K562 (cell line): ENCODE measurements at regions not wholly inside any gene's neighbourhood (a gene's known extent, or its start where the extent isn't known, plus 50 kb on each side); places are given as distances from the start of the nearest gene placed in this dataset.

Experiments
- ATAC-seq: fragments of 200-7000 bp; cut with Tn5 transposase; 3 replicates; pipeline ENCODE4 v1.9.1; 2020; ENCODE audit warnings: moderate library complexity
- BruUV-seq: library from RNA; stranded (reverse); fragments of 400-500 nt; replicated peaks from 2 replicates; lab custom pipeline; 2021; lab: Mats Ljungman, UMichigan
- CTCF ChIA-PET: fragments of 300-600 bp; formaldehyde crosslinking; extraction: SDS; loops from one replicate; lab custom pipeline; 2021; ENCODE audit warnings: low intra/inter-chr PET ratio; lab: Yijun Ruan, JAX
- POLR2A ChIA-PET: fragments of 300-600, 350-650 bp; sonication (Branson Sonifier 250); formaldehyde crosslinking; extraction: SDS; loops from one replicate; lab custom pipeline; 2021; ENCODE audit warnings: antibody characterized with exemption, inconsistent platforms; lab: Yijun Ruan, JAX
- DNase-seq, 4 experiments: peaks; one replicate each; pipeline versions ENCODE4 v3.0.0 to v3.0.0-alpha.2; 2011 to 2018; ENCODE audit warnings: low spot score in 3 of 4, mixed read lengths in 3 of 4; ENCODE audit errors: extremely low read depth in 1 of 4
- FAIRE-seq: peaks from 2 replicates; lab custom pipeline; 2011; peaks lifted over from hg19 to GRCh38; lab: Jason Lieb, UNC
- H2AFZ ChIP-seq: 2 replicates; pipeline ENCODE4 v1.6.0; 2011; ENCODE audit warnings: low read depth, low read length, control low read depth, inconsistent platforms
- H3K27ac ChIP-seq: fragments of 200-600 bp; 3 replicates; pipeline ENCODE4 v1.8.0; 2011; ENCODE audit warnings: low read depth, mild to moderate bottlenecking, control low read depth, inconsistent platforms, low read length, moderate library complexity, mixed read lengths; ENCODE audit errors: extremely low read depth
- H3K27me3 ChIP-seq, 2 experiments: fragments of 300-600 bp in 1 of 2; 2 replicates in 1 of 2; 3 replicates in 1 of 2; pipeline versions ENCODE4 v1.6.0 to v1.8.0; 2011; ENCODE audit warnings: inconsistent platforms in 2 of 2, low read length in 2 of 2, mild to moderate bottlenecking in 1 of 2, mixed read lengths in 1 of 2, moderate library complexity in 1 of 2; ENCODE audit not compliant: control insufficient read depth in 2 of 2, insufficient read depth in 2 of 2
- H3K36me3 ChIP-seq: fragments of 300-600 bp; 3 replicates; pipeline ENCODE4 v1.8.0; 2011; ENCODE audit warnings: mild to moderate bottlenecking, low read length, inconsistent platforms; ENCODE audit not compliant: control insufficient read depth, insufficient read depth
- H3K4me1 ChIP-seq, 2 experiments: fragments of 200-600 bp in 1 of 2; replicated peaks in 1 of 2; 2 replicates in 1 of 2; 3 replicates in 1 of 2; pipeline versions ENCODE4 v1.5.1 to v1.8.0; 2011; ENCODE audit warnings: inconsistent platforms in 2 of 2, low read length in 2 of 2, mild to moderate bottlenecking in 1 of 2, mixed read lengths in 1 of 2, moderate library complexity in 1 of 2; ENCODE audit not compliant: control insufficient read depth in 2 of 2, insufficient read depth in 2 of 2
- H3K4me2 ChIP-seq: 2 replicates; pipeline ENCODE4 v1.6.1; 2011; ENCODE audit warnings: low read length, control low read depth, inconsistent platforms, mixed read lengths; ENCODE audit not compliant: insufficient read depth
- H3K4me3 ChIP-seq: fragments of 200-600 bp; sonication (generic), shearing (Covaris generic); 2 replicates; pipeline ENCODE4 v1.5.1; 2016; ENCODE audit warnings: control low read depth, inconsistent platforms
- H3K79me2 ChIP-seq: fragments of 200-600 bp; 3 replicates; pipeline ENCODE4 v1.8.0; 2011; ENCODE audit warnings: low read length, inconsistent platforms; ENCODE audit not compliant: control insufficient read depth, insufficient read depth
- H3K9ac ChIP-seq, 2 experiments: 2 replicates each; pipeline versions ENCODE4 v1.6.0 to v1.6.1; 2011; ENCODE audit warnings: low read depth in 2 of 2, low read length in 2 of 2, control low read depth in 1 of 2, inconsistent platforms in 1 of 2, mild to moderate bottlenecking in 1 of 2, mixed read lengths in 1 of 2; ENCODE audit not compliant: insufficient read depth in 1 of 2
- H3K9me1 ChIP-seq: one replicate; pipeline ENCODE4 v1.6.0; 2011; ENCODE audit warnings: inconsistent platforms, mild to moderate bottlenecking, low read length, moderate library complexity; ENCODE audit not compliant: control insufficient read depth, insufficient read depth
- H3K9me3 ChIP-seq: replicated peaks from 2 replicates; pipeline ENCODE4 v1.5.1; 2011; ENCODE audit warnings: low read depth, low read length, inconsistent platforms; ENCODE audit not compliant: control insufficient read depth, insufficient read depth
- H4K20me1 ChIP-seq: replicated peaks from 2 replicates; pipeline ENCODE4 v1.6.1; 2011; ENCODE audit warnings: low read length, inconsistent platforms, mixed read lengths; ENCODE audit not compliant: control insufficient read depth, insufficient read depth
- ADNP ChIP-seq: fragments of 200-800 bp; sonication (Bioruptor generic); IDR thresholded peaks from 2 replicates; pipeline ENCODE4 v1.6.1; 2016; ENCODE audit warnings: missing genetic modification characterization, missing compliant biosample characterization
- ARNT ChIP-seq, 2 experiments: fragments of 450-650 bp; IDR thresholded peaks; 2 replicates each; pipeline ENCODE4 v1.6.1; 2016; ENCODE audit warnings: mild to moderate bottlenecking in 1 of 2
- EP400 ChIP-seq: fragments of 450-650 bp; IDR thresholded peaks from 2 replicates; pipeline ENCODE4 v1.6.1; 2017; ENCODE audit warnings: antibody characterized with exemption, mild to moderate bottlenecking, moderate library complexity
- HDAC3 ChIP-seq: fragments of 450-650 bp; IDR thresholded peaks from 2 replicates; pipeline ENCODE4 v1.6.1; 2018; ENCODE audit warnings: borderline replicate concordance, mild to moderate bottlenecking, moderate library complexity; ENCODE audit not compliant: partially characterized antibody
- L3MBTL2 ChIP-seq: fragments of 450-650 bp; IDR thresholded peaks from 2 replicates; pipeline ENCODE4 v1.6.1; 2016; ENCODE audit warnings: mild to moderate bottlenecking, moderate library complexity
- MAZ ChIP-seq, 2 experiments: fragments of 450-650 bp in 1 of 2; sonication (generic) in 1 of 2; formaldehyde crosslinking; IDR thresholded peaks in 1 of 2; conservative IDR thresholded peaks in 1 of 2; 2 replicates each; pipeline versions ENCODE4 v1.4.0 to v1.5.0; 2020; ENCODE audit warnings: mild to moderate bottlenecking in 1 of 2, missing genetic modification reagents in 1 of 2
- RBM22 ChIP-seq: fragments of 200-400 bp; formaldehyde crosslinking; IDR thresholded peaks from 2 replicates; pipeline ENCODE4 v1.6.1; 2018; ENCODE audit warnings: low read length, low read depth; ENCODE audit not compliant: poor library complexity, severe bottlenecking
- RBM25 ChIP-seq: fragments of 200-400 bp; formaldehyde crosslinking; IDR thresholded peaks from 2 replicates; pipeline ENCODE4 v1.6.1; 2018; ENCODE audit warnings: low read length, low read depth, moderate library complexity; ENCODE audit not compliant: severe bottlenecking
- SNIP1 ChIP-seq: fragments of 450-650 bp; IDR thresholded peaks from 2 replicates; pipeline ENCODE4 v1.7.1; 2017; ENCODE audit warnings: low read depth, mild to moderate bottlenecking
- TEAD2 ChIP-seq: fragments of 450-650 bp; IDR thresholded peaks from 2 replicates; pipeline ENCODE4 v1.6.1; 2016; ENCODE audit warnings: missing genetic modification characterization, control low read depth, missing compliant biosample characterization
- TRIM24 ChIP-seq, 2 experiments: fragments of 450-650 bp; IDR thresholded peaks; 2 replicates each; pipeline ENCODE4 v1.6.1; 2016
- ZBTB1 ChIP-seq: sonication (generic); formaldehyde crosslinking; IDR thresholded peaks from 2 replicates; pipeline ENCODE4 v1.8.1; 2023; ENCODE audit warnings: missing genetic modification reagents, low read depth, mild to moderate bottlenecking, borderline replicate concordance
- ZC3H8 ChIP-seq: fragments of 450-650 bp; IDR thresholded peaks from 2 replicates; pipeline ENCODE4 v1.6.1; 2017
- ZFX ChIP-seq: sonication (generic); formaldehyde crosslinking; IDR thresholded peaks from 2 replicates; pipeline ENCODE4 v1.8.0; 2022; ENCODE audit warnings: mild to moderate bottlenecking, missing genetic modification reagents, moderate library complexity
- ZKSCAN8 ChIP-seq: fragments of 200-800 bp; sonication (Bioruptor generic); IDR thresholded peaks from 2 replicates; pipeline ENCODE4 v1.6.1; 2016; ENCODE audit warnings: missing genetic modification characterization, missing compliant biosample characterization
- WGBS: fragments of 100-300 bp; shearing (Covaris generic); methylation state at CpG from one replicate; pipeline ENCODE4 v1.1.6; 2016; ENCODE audit warnings: low coverage, mixed read lengths; ENCODE audit not compliant: insufficient coverage; ENCODE audit errors: missing lambda C conversion rate; 5-methylcytosine and 5-hydroxymethylcytosine counted together
- in situ Hi-C: fragments of 300-500 bp; cut with MboI; formaldehyde crosslinking; loops from 4 replicates; pipeline ENCODE4 v1.15.0; 2018; ENCODE audit warnings: inconsistent platforms, mixed read lengths
- intact Hi-C: fragments of 100-400 bp; cut with micrococcal nuclease; formaldehyde crosslinking; loops from 2 replicates; pipeline ENCODE4 v1.14.2; 2022
- TF ChIP-seq, protein P1 (sequence below): fragments of 200-800 bp; sonication (Bioruptor generic); IDR thresholded peaks from 2 replicates; pipeline ENCODE4 v1.6.1; 2017; ENCODE audit warnings: missing genetic modification characterization, missing compliant biosample characterization

DNA sequence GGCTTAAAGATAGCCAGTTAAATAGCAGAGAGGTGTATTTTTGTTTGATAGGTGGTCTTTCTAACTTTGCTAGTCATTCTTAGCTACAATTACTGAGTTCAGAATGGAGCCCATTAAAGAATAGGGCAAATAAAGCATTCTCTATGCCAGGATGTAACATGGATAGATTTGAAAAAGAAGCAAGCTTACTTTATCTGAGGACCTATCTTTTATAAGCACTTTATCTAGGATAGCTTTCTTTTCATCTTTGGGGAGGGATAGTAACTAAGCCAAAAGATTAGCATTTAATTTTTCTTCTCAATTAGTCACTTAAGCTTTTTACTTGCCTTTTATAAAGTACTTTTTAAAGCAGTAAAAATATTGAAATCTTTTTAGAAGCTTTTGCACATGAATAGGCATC lies 1148.0 kb upstream of the DIAPH2 start:
- Histone ChIP-seq H3K79me2 (no peaks in the 10 kb centered on the region), H3K9me3 (no peaks in the 10 kb centered on the region), H3K36me3 (no peaks in the 10 kb centered on the region), H3K4me2 (no peak overlapping the region), H3K9me1 (no peaks in the 10 kb centered on the region), H3K4me1 (no peaks in the 10 kb centered on the region), H3K27ac (no peak overlapping the region), H3K27me3 (no peaks in the 10 kb centered on the region), H3K9ac (no peak overlapping the region), H2AFZ (no peak overlapping the region), H3K4me3 (no peak overlapping the region), H4K20me1 (no peaks in the 10 kb centered on the region)
- DNase-seq (no peak), FAIRE-seq (no peak), ATAC-seq (no peak)
- ChIA-PET POLR2A (no interaction called here), CTCF (no interaction called here)
- intact Hi-C loops: no loop called here
- no peak for TF ChIP-seq ZBTB1 (CRISPR knock-in tag)
- in situ Hi-C loops: no loop called here
- no TSS peak for BruUV-seq

DNA sequence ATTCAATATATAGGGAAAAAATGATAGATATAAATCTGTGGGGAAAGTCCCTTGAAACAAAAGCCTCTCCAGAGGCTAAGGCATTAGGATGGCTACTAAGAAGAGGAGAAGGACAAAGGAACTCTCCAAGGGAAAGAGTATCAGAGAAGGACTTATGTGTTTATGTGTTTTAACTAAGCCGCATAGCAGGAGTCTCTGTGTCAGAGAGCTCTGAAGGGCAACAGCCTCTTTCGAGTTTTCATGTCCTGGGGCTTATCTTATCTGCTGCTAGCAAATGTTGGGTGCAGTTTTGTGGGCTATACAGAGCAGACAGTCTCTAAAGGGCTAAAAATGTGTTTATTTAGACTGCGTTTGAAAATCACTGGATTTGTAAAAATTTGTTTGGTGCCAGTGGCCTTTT lies 1145.6 kb upstream of the DIAPH2 start:
- no peak overlapping the region for H3K9ac ChIP-seq
- ATAC-seq: no peak
- no peaks in the 10 kb centered on the region for H3K4me1 ChIP-seq
- H4K20me1 ChIP-seq: no peaks in the 10 kb centered on the region
- H3K79me2 ChIP-seq: no peaks in the 10 kb centered on the region
- no peak overlapping the region for H3K4me2 ChIP-seq
- no peaks in the 10 kb centered on the region for H3K9me1 ChIP-seq
- in situ Hi-C loops (no loop called here), intact Hi-C loops (no loop called here)
- no peaks in the 10 kb centered on the region for H3K9me3 ChIP-seq
- WGBS: 6% methylated on average over 2 of the region's 3 CpGs
- H3K36me3 ChIP-seq: no peaks in the 10 kb centered on the region
- no peak for FAIRE-seq
- BruUV-seq: no TSS peak
- POLR2A ChIA-PET: no interaction called here
- no peak overlapping the region for H3K27ac ChIP-seq
- no peak overlapping the region for H2AFZ ChIP-seq
- CTCF ChIA-PET: no interaction called here
- no peak for DNase-seq
- H3K4me3 ChIP-seq: no peak overlapping the region
- TF ChIP-seq HDAC3: no peak
- no peak for TF ChIP-seq TEAD2
- TF ChIP-seq ARNT (IDR thresholded peaks at IDR 0.05): no peak
- no peak for TF ChIP-seq SNIP1
- TF ChIP-seq, protein P1, sequence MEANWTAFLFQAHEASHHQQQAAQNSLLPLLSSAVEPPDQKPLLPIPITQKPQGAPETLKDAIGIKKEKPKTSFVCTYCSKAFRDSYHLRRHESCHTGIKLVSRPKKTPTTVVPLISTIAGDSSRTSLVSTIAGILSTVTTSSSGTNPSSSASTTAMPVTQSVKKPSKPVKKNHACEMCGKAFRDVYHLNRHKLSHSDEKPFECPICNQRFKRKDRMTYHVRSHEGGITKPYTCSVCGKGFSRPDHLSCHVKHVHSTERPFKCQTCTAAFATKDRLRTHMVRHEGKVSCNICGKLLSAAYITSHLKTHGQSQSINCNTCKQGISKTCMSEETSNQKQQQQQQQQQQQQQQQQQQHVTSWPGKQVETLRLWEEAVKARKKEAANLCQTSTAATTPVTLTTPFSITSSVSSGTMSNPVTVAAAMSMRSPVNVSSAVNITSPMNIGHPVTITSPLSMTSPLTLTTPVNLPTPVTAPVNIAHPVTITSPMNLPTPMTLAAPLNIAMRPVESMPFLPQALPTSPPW: no peak
- no peak for TF ChIP-seq ZKSCAN8 (CRISPR knock-in tag)
- no peak for TF ChIP-seq L3MBTL2
- no peak for TF ChIP-seq ADNP (tag)
- no peak for TF ChIP-seq TRIM24 (IDR thresholded peaks at IDR 0.05)
- TF ChIP-seq RBM25: no peak
- TF ChIP-seq ZC3H8: no peak
- TF ChIP-seq EP400: no peak
- TF ChIP-seq MAZ (CRISPR knock-in tag; conservative IDR thresholded peaks at IDR 0.05 in 1 of 2, IDR thresholded peaks at IDR 0.05 in 1 of 2): no peak
- TF ChIP-seq RBM22: no peak
- TF ChIP-seq ZFX (CRISPR knock-in tag): no peak
- no peaks in the 10 kb centered on the region for H3K27me3 ChIP-seq
